ENCODE measurements at regions not wholly inside any gene's neighbourhood (a gene's known extent, or its start where the extent isn't known, plus 50 kb on each side); places are given as distances from the start of the nearest gene placed in this dataset.

GRCh38 chr17:79148584-79148983 is 74.0 kb downstream of the ENGASE start:
- no peak for DNase-seq (ENCODE audit: low spot score)

- no peak for DNase-seq (ENCODE audit: low spot score)
Observed at GRCh38 chr17:79147746-79148506, 73.3 kb downstream of the ENGASE start.

GRCh38 chr17:79146562-79146961 is 71.9 kb downstream of the ENGASE start:
- no peak for DNase-seq (ENCODE audit: low spot score)

GRCh38 chr17:79145548-79145947 is 70.9 kb downstream of the ENGASE start:
- no peak for DNase-seq (ENCODE audit: low spot score)

- no peak for DNase-seq (ENCODE audit: low spot score)
Observed at GRCh38 chr17:79144133-79144532, 69.5 kb downstream of the ENGASE start.

- DNase-seq (ENCODE audit: low spot score): no peak
Observed at GRCh38 chr17:79142375-79142774, 67.8 kb downstream of the ENGASE start.

- DNase-seq (ENCODE audit: low spot score): no peak
Observed at GRCh38 chr17:79141578-79142355, 67.1 kb downstream of the ENGASE start.

- DNase-seq (ENCODE audit: low spot score): no peak
Observed at GRCh38 chr17:79138826-79139225, 64.2 kb downstream of the ENGASE start.

- DNase-seq (ENCODE audit: low spot score): no peak
Observed at GRCh38 chr17:79137789-79138165, 63.2 kb downstream of the ENGASE start.

- no peak for DNase-seq (ENCODE audit: low spot score)
Observed at GRCh38 chr17:79137015-79137788, 62.6 kb downstream of the ENGASE start.

GRCh38 chr17:79136596-79136995 is 62.0 kb downstream of the ENGASE start:
- DNase-seq (ENCODE audit: low spot score): no peak
